A673 (cell line): ENCODE measurements at regions not wholly inside any gene's neighbourhood (a gene's known extent, or its start where the extent isn't known, plus 50 kb on each side); places are given as distances from the start of the nearest gene placed in this dataset.

Experiments used
- BruUV-seq: library from RNA; stranded (reverse); fragments of 400-500 nt; replicated peaks from 2 replicates; lab custom pipeline; 2021; lab: Mats Ljungman, UMichigan
- CTCF ChIA-PET: fragments of 300-600 bp; sonication (Branson Sonifier 250); formaldehyde crosslinking; loops from one replicate; lab custom pipeline; 2022; ENCODE audit warnings: antibody characterized with exemption; lab: Charles Lee
- POLR2A ChIA-PET: fragments of 300-600 bp; sonication (Branson Sonifier 250); formaldehyde crosslinking; loops from one replicate; lab custom pipeline; 2022; ENCODE audit warnings: antibody characterized with exemption; ENCODE audit not compliant: low non-redundant PET; lab: Charles Lee
- DNase-seq: peaks from one replicate; pipeline ENCODE4 v3.0.0-alpha.2; 2015; ENCODE audit warnings: low spot score
- H3K27ac ChIP-seq: fragments of 200-600 bp; sonication (generic); 2 replicates; pipeline ENCODE4 v1.5.1; 2016; ENCODE audit warnings: mixed run types, low read depth, mild to moderate bottlenecking, mixed read lengths, antibody characterized with exemption, low read length; ENCODE audit not compliant: poor library complexity, severe bottlenecking
- H3K27me3 ChIP-seq: fragments of 200-600 bp; sonication (generic); replicated peaks from 2 replicates; pipeline ENCODE4 v1.6.1; 2017; ENCODE audit warnings: mixed run types, low read depth, mild to moderate bottlenecking, mixed read lengths, antibody characterized with exemption, low read length; ENCODE audit not compliant: insufficient read depth, poor library complexity
- H3K36me3 ChIP-seq: fragments of 200-600 bp; sonication (generic); 2 replicates; pipeline ENCODE4 v1.6.1; 2016; ENCODE audit warnings: mixed run types, mild to moderate bottlenecking, mixed read lengths, antibody characterized with exemption, low read length; ENCODE audit not compliant: insufficient read depth, poor library complexity, severe bottlenecking
- H3K4me1 ChIP-seq: fragments of 200-600 bp; sonication (generic); 2 replicates; pipeline ENCODE4 v1.6.1; 2017; ENCODE audit warnings: mixed run types, mild to moderate bottlenecking, mixed read lengths, antibody characterized with exemption, low read length; ENCODE audit not compliant: insufficient read depth, poor library complexity, severe bottlenecking
- H3K4me3 ChIP-seq: fragments of 200-600 bp; sonication (generic); 2 replicates; pipeline ENCODE4 v1.5.1; 2016; ENCODE audit warnings: low read depth, mixed run types, mild to moderate bottlenecking, mixed read lengths, low read length; ENCODE audit not compliant: poor library complexity, severe bottlenecking
- H3K9me3 ChIP-seq: fragments of 200-600 bp; sonication (generic); 2 replicates; pipeline ENCODE4 v1.6.1; 2016; ENCODE audit warnings: mixed run types, low read depth, mild to moderate bottlenecking, mixed read lengths, antibody characterized with exemption, low read length; ENCODE audit not compliant: poor library complexity, severe bottlenecking
- CTCF ChIP-seq: fragments of 300-800, 200-600 bp; sonication (generic); conservative IDR thresholded peaks from 2 replicates; pipeline ENCODE4 v1.5.1; 2017; ENCODE audit warnings: low read depth, mild to moderate bottlenecking, antibody characterized with exemption, low read length, moderate library complexity, mixed read lengths
- EZH2 ChIP-seq: fragments of 200-600 bp; sonication (generic); IDR thresholded peaks from 2 replicates; pipeline ENCODE4 v1.6.1; 2017; ENCODE audit warnings: borderline replicate concordance, low read depth, mild to moderate bottlenecking, mixed read lengths, antibody characterized with exemption, low read length; ENCODE audit not compliant: poor library complexity, severe bottlenecking
- intact Hi-C: fragments of 100-400 bp; cut with micrococcal nuclease; formaldehyde crosslinking; loops from one replicate; pipeline ENCODE4 v1.10.0; 2022; ENCODE audit not compliant: unreplicated experiment

GRCh38 chr1:37124501-37124900, 90.2 kb upstream of the GRIK3 start:
- CTCF ChIA-PET: no interaction called here
- no peaks in the 10 kb centered on the region for H3K4me1 ChIP-seq
- POLR2A ChIA-PET: no interaction called here
- no peaks in the 10 kb centered on the region for H3K9me3 ChIP-seq
- BruUV-seq: no TSS peak
- TF ChIP-seq EZH2: no peak
- TF ChIP-seq CTCF: no peak
- intact Hi-C loops: no loop called here
- no peak overlapping the region for H3K4me3 ChIP-seq
- H3K27me3 ChIP-seq: no peaks in the 10 kb centered on the region
- H3K36me3 ChIP-seq: no peaks in the 10 kb centered on the region
- no peak for DNase-seq
- no peak overlapping the region for H3K27ac ChIP-seq

- H3K4me1 ChIP-seq: no peaks in the 10 kb centered on the region
- no peak overlapping the region for H3K4me3 ChIP-seq
- no peak for TF ChIP-seq EZH2
- no peak for TF ChIP-seq CTCF
Measured at GRCh38 chr1:37125295-37125694, 91.0 kb upstream of the GRIK3 start.

GRCh38 chr1:37127254-37127748, 93.0 kb upstream of the GRIK3 start:
- H3K27me3 ChIP-seq: no peaks in the 10 kb centered on the region
- TF ChIP-seq CTCF: no peak
- no peak for TF ChIP-seq EZH2
- H3K9me3 ChIP-seq: no peaks in the 10 kb centered on the region
- POLR2A ChIA-PET: no interaction called here
- no peak for DNase-seq
- H3K4me1 ChIP-seq: no peaks in the 10 kb centered on the region
- CTCF ChIA-PET: no interaction called here
- intact Hi-C loops: no loop called here
- H3K27ac ChIP-seq: no peak overlapping the region
- H3K36me3 ChIP-seq: no peaks in the 10 kb centered on the region
- H3K4me3 ChIP-seq: no peak overlapping the region
- no TSS peak for BruUV-seq

More at GRCh38 chr1:37125295-37125694, 91.0 kb upstream of the GRIK3 start:
- DNase-seq: no peak
- no peaks in the 10 kb centered on the region for H3K27me3 ChIP-seq
- H3K36me3 ChIP-seq: no peaks in the 10 kb centered on the region
- CTCF ChIA-PET: no interaction called here
- H3K9me3 ChIP-seq: no peaks in the 10 kb centered on the region
- no TSS peak for BruUV-seq
- POLR2A ChIA-PET: no interaction called here
- intact Hi-C loops: no loop called here
- H3K27ac ChIP-seq: no peak overlapping the region
